ENCODE measurements at regions not wholly inside any gene's neighbourhood (a gene's known extent, or its start where the extent isn't known, plus 50 kb on each side); places are given as distances from the start of the nearest gene placed in this dataset.

DNA sequence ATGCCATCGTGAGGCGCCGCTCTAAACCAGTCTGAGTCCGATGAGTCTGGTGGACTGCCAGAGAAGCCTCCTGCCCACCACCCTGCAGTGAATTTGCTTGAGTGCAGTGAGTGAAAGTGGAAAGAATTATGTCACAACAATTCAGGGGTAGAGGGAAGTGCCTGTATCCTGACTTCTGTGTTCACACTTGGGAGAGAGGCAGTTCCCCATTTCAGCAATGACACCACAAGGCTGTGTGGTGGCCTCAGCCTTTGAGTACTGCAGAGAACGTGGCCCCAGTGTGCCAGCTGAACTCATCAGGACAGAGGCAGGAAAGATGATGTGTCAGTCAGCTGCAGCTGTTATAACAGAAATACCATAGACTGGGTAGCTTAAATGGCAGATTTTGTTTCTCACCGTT lies 155.6 kb downstream of the COG6 start:
- TF ChIP-seq CTCF (IDR thresholded peaks at IDR 0.05) (no peak), POLR2A (IDR thresholded peaks at IDR 0.05) (no peak)

Data from right lobe of liver (tissue), 4 donors.